Endothelial cell of umbilical vein (primary cell): ENCODE measurements at regions not wholly inside any gene's neighbourhood (a gene's known extent, or its start where the extent isn't known, plus 50 kb on each side); places are given as distances from the start of the nearest gene placed in this dataset.

Experiments used
- BruUV-seq: library from RNA; stranded (reverse); fragments of 400-500 nt; replicated peaks from 2 replicates; lab custom pipeline; 2021; lab: Mats Ljungman, UMichigan
- CTCF ChIA-PET: fragments of 300-600, 350-600 bp; sonication (Branson Sonifier 250); formaldehyde crosslinking; loops from one replicate; lab custom pipeline; 2021; ENCODE audit warnings: antibody characterized with exemption, inconsistent platforms; lab: Charles Lee
- POLR2A ChIA-PET: fragments of 300-600, 350-600 bp; sonication (Branson Sonifier 250); formaldehyde crosslinking; loops from one replicate; lab custom pipeline; 2021; ENCODE audit warnings: antibody characterized with exemption, inconsistent platforms; lab: Charles Lee
- DNase-seq: peaks from one replicate; pipeline ENCODE4 v3.0.0-alpha.2; 2011; ENCODE audit warnings: low read depth, low spot score
- FAIRE-seq: peaks from 2 replicates; lab custom pipeline; 2011; peaks lifted over from hg19 to GRCh38; lab: Jason Lieb, UNC
- H2AFZ ChIP-seq: 2 replicates; pipeline ENCODE4 v1.6.0; 2012; ENCODE audit warnings: low read depth, low read length, control low read depth, inconsistent platforms
- H3K27ac ChIP-seq: 2 replicates; pipeline ENCODE4 v1.5.1; 2011; ENCODE audit warnings: low read depth, mild to moderate bottlenecking, control low read depth, low read length, moderate library complexity; ENCODE audit not compliant: insufficient read depth
- H3K27me3 ChIP-seq, 2 experiments: 2 replicates each; pipeline versions ENCODE4 v1.6.0 to v1.6.1; 2011; ENCODE audit warnings: low read length in 2 of 2, mixed read lengths in 1 of 2; ENCODE audit not compliant: control insufficient read depth in 2 of 2, insufficient read depth in 2 of 2
- H3K36me3 ChIP-seq, 2 experiments: 2 replicates in 1 of 2; 3 replicates in 1 of 2; pipeline ENCODE4 v1.5.1; 2011; ENCODE audit warnings: low read length in 2 of 2, mild to moderate bottlenecking in 1 of 2, moderate library complexity in 1 of 2; ENCODE audit not compliant: control insufficient read depth in 2 of 2, insufficient read depth in 2 of 2; ENCODE audit errors: extremely low read depth in 1 of 2
- H3K4me1 ChIP-seq: 3 replicates; pipeline ENCODE4 v1.5.1; 2011; ENCODE audit warnings: mild to moderate bottlenecking, low read length; ENCODE audit not compliant: control insufficient read depth, insufficient read depth; ENCODE audit errors: extremely low read depth
- H3K4me2 ChIP-seq: 2 replicates; pipeline ENCODE4 v1.6.1; 2011; ENCODE audit warnings: low read length, control low read depth, mixed read lengths; ENCODE audit not compliant: insufficient read depth
- H3K4me3 ChIP-seq, 3 experiments: fragments of 200-600 bp in 1 of 3; sonication (generic), shearing (Covaris generic) in 1 of 3; replicated peaks in 1 of 3; 2 replicates each; pipeline ENCODE4 v1.5.1; 2011 to 2016; ENCODE audit warnings: control low read depth in 3 of 3, low read length in 3 of 3, mild to moderate bottlenecking in 2 of 3, inconsistent platforms in 1 of 3, low read depth in 1 of 3, moderate library complexity in 1 of 3; ENCODE audit not compliant: insufficient read depth in 1 of 3
- H3K79me2 ChIP-seq: 2 replicates; pipeline ENCODE4 v1.6.0; 2012; ENCODE audit warnings: low read length, inconsistent platforms; ENCODE audit not compliant: control insufficient read depth, insufficient read depth
- H3K9ac ChIP-seq: replicated peaks from 2 replicates; pipeline ENCODE3; 2011; ENCODE audit warnings: low read length, control low read depth; ENCODE audit not compliant: insufficient read depth; ENCODE audit errors: extremely low read depth
- H3K9me1 ChIP-seq: replicated peaks from 3 replicates; pipeline ENCODE4 v1.6.0; 2011; ENCODE audit warnings: mild to moderate bottlenecking, low read length; ENCODE audit not compliant: control insufficient read depth, insufficient read depth; ENCODE audit errors: extremely low read depth
- H3K9me3 ChIP-seq: replicated peaks from 2 replicates; pipeline ENCODE4 v1.5.1; 2012; ENCODE audit warnings: low read length, inconsistent platforms; ENCODE audit not compliant: control insufficient read depth, insufficient read depth
- H4K20me1 ChIP-seq: replicated peaks from 2 replicates; pipeline ENCODE3; 2011; ENCODE audit warnings: mild to moderate bottlenecking, low read length; ENCODE audit not compliant: control insufficient read depth, insufficient read depth; ENCODE audit errors: extremely low read depth
- CTCF ChIP-seq, 2 donors: IDR thresholded peaks; 1 replicate in 1 of 2; 2 replicates in 1 of 2; pipeline ENCODE4 v1.5.1; 2011; ENCODE audit warnings: low read length in 2 of 2, mild to moderate bottlenecking in 2 of 2, moderate library complexity in 2 of 2, control low read depth in 1 of 2, inconsistent platforms in 1 of 2, low read depth in 1 of 2; ENCODE audit not compliant: insufficient read depth in 1 of 2; ENCODE audit errors: extremely low read depth in 1 of 2
- EZH2 ChIP-seq: IDR thresholded peaks from 2 replicates; pipeline ENCODE4 v1.6.1; 2012; ENCODE audit warnings: borderline replicate concordance, low read depth, mild to moderate bottlenecking, moderate library complexity, low read length, inconsistent platforms; ENCODE audit not compliant: severe bottlenecking
- FOS ChIP-seq: IDR thresholded peaks from 2 replicates; pipeline ENCODE4 v1.6.1; 2011; ENCODE audit warnings: mild to moderate bottlenecking, low read length, moderate library complexity, borderline replicate concordance; ENCODE audit not compliant: insufficient read depth
- GATA2 ChIP-seq: IDR thresholded peaks from 2 replicates; pipeline ENCODE4 v1.7.0; 2011; ENCODE audit warnings: low read depth, mild to moderate bottlenecking, moderate library complexity, mixed read lengths, low read length; ENCODE audit not compliant: insufficient read length, insufficient read depth
- JUN ChIP-seq: IDR thresholded peaks from 2 replicates; pipeline ENCODE4 v1.6.1; 2011; ENCODE audit warnings: borderline replicate concordance, low read depth; ENCODE audit not compliant: insufficient read length, insufficient read depth
- MAX ChIP-seq: IDR thresholded peaks from 2 replicates; pipeline ENCODE4 v1.6.1; 2011; ENCODE audit not compliant: insufficient read depth, insufficient read length
- MYC ChIP-seq: IDR thresholded peaks from one replicate; pipeline ENCODE4 v1.6.1; 2011; ENCODE audit warnings: mild to moderate bottlenecking, low read depth, low read length
- POLR2A ChIP-seq: IDR thresholded peaks from 2 replicates; pipeline ENCODE4 v1.6.1; 2012; ENCODE audit warnings: low read depth, mild to moderate bottlenecking, control low read depth, low read length
- POLR2AphosphoS5 ChIP-seq: IDR thresholded peaks from 2 replicates; pipeline ENCODE4 v1.6.1; 2012; ENCODE audit warnings: low read depth, mild to moderate bottlenecking, control low read depth, low read length, moderate library complexity; ENCODE audit not compliant: insufficient read depth
- dilution Hi-C: fragments of 300-500 bp; cut with MboI; formaldehyde crosslinking; loops from one replicate; pipeline ENCODE4 v1.15.0; 2019; ENCODE audit warnings: low sequenced_read_pairs; ENCODE audit not compliant: extremely low pct_ligation_motif_present
- intact Hi-C: fragments of 100-400 bp; cut with micrococcal nuclease; formaldehyde crosslinking; loops from one replicate; pipeline ENCODE4 v1.10.0; 2022

GRCh38 chr11:130638624-130639023 is 190.2 kb downstream of the ADAMTS15 start:
- Histone ChIP-seq H3K9me3 (no peaks in the 10 kb centered on the region), H3K79me2 (no peaks in the 10 kb centered on the region), H3K4me2 (no peak overlapping the region), H3K27me3 (no peaks in the 10 kb centered on the region), H3K4me1 (peaks cover 8% of the 10 kb centered on the region), H3K4me3 (no peak overlapping the region), H3K9me1 (no peaks in the 10 kb centered on the region), H3K27ac (no peak overlapping the region), H4K20me1 (no peaks in the 10 kb centered on the region), H3K36me3 (no peaks in the 10 kb centered on the region), H3K9ac (no peak overlapping the region), H2AFZ (no peak overlapping the region)
- TF ChIP-seq MAX (no peak), GATA2 (no peak), POLR2AphosphoS5 (no peak), CTCF (IDR thresholded peaks at IDR 0.05; ENCODE audit: extremely low read depth in 1 of 2, insufficient read depth in 1 of 2, low read depth in 1 of 2, low read length in 2 of 2) (no peak), MYC (no peak)
- POLR2A ChIA-PET, result no interaction called here
- dilution Hi-C loops (no loop called here), intact Hi-C loops (no loop called here)
- FAIRE-seq, result no peak
- CTCF ChIA-PET, result no interaction called here
- no TSS peak for BruUV-seq
- no peak for DNase-seq

GRCh38 chr11:130639369-130639768 is 190.9 kb downstream of the ADAMTS15 start:
- H3K4me3 ChIP-seq, result no peak overlapping the region
- BruUV-seq, result no TSS peak
- H2AFZ ChIP-seq, result no peak overlapping the region
- no peaks in the 10 kb centered on the region for H3K9me3 ChIP-seq
- TF ChIP-seq POLR2AphosphoS5, result no peak
- no peak for TF ChIP-seq EZH2
- no peak for TF ChIP-seq MAX
- TF ChIP-seq MYC, result no peak
- TF ChIP-seq GATA2, result no peak
- no peak for TF ChIP-seq JUN
- no peak for TF ChIP-seq POLR2A
- TF ChIP-seq FOS, result no peak
- no peak overlapping the region for H3K4me2 ChIP-seq
- no peak for DNase-seq
- intact Hi-C loops (no loop called here), dilution Hi-C loops (no loop called here)
- H3K4me1 ChIP-seq, result peaks cover 8% of the 10 kb centered on the region
- H3K9ac ChIP-seq, result no peak overlapping the region
- H3K36me3 ChIP-seq, result no peaks in the 10 kb centered on the region
- ChIA-PET POLR2A (no interaction called here), CTCF (no interaction called here)
- no peaks in the 10 kb centered on the region for H3K79me2 ChIP-seq
- no peaks in the 10 kb centered on the region for H3K27me3 ChIP-seq
- H3K9me1 ChIP-seq, result no peaks in the 10 kb centered on the region
- FAIRE-seq, result no peak
- no peak overlapping the region for H3K27ac ChIP-seq
- H4K20me1 ChIP-seq, result no peaks in the 10 kb centered on the region
